ENCODE measurements at regions not wholly inside any gene's neighbourhood (a gene's known extent, or its start where the extent isn't known, plus 50 kb on each side); places are given as distances from the start of the nearest gene placed in this dataset.

DNA sequence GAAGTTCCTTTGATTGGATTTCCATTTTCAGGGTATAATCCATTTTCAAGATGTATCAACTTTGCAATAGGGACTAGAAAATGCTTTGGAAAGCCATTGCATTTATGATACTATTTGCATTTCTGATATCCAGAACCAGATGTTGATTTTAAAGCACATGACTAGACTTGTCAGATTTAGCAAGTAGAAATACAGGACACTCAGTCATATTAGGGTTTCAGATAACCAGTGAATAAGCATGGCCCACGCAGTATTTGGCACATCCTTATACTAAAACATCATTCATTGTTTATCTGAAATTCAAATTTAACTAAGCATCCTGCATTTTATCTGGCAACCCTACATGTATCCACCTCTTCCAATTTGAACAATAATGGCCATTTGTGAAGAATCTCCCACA is 113.3 kb upstream of the DPT start:
- no peak overlapping the region for H3K4me3 ChIP-seq (ENCODE audit: low read length)
- TF ChIP-seq, protein P1, sequence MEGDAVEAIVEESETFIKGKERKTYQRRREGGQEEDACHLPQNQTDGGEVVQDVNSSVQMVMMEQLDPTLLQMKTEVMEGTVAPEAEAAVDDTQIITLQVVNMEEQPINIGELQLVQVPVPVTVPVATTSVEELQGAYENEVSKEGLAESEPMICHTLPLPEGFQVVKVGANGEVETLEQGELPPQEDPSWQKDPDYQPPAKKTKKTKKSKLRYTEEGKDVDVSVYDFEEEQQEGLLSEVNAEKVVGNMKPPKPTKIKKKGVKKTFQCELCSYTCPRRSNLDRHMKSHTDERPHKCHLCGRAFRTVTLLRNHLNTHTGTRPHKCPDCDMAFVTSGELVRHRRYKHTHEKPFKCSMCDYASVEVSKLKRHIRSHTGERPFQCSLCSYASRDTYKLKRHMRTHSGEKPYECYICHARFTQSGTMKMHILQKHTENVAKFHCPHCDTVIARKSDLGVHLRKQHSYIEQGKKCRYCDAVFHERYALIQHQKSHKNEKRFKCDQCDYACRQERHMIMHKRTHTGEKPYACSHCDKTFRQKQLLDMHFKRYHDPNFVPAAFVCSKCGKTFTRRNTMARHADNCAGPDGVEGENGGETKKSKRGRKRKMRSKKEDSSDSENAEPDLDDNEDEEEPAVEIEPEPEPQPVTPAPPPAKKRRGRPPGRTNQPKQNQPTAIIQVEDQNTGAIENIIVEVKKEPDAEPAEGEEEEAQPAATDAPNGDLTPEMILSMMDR (conservative IDR thresholded peaks at IDR 0.05; ENCODE audit: low read depth, low read length), result no peak
- no peak for DNase-seq (ENCODE audit: low read depth)

DNA sequence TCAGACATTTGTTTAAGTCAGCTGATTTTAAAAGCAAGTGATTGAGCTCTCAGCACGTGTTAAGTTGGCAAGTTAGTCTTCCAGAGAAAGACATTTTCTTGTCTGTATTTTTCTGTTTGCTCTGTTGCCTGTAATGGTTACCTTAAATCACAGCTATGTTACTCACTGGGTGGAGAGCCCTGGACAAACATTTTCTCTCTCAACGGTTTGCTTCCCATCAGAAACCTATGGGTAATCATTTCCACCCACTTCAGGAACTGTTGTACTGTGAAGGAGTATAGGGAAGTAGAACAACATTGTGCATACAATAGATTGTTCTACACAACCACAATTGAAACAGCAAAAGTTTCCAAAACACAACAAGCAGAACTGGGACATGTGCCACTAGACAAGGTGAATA is 113.9 kb upstream of the DPT start:
- TF ChIP-seq, protein P1 (conservative IDR thresholded peaks at IDR 0.05; ENCODE audit: low read depth, low read length), result no peak
- no peak overlapping the region for H3K4me3 ChIP-seq (ENCODE audit: low read length)
- DNase-seq (ENCODE audit: low read depth), result no peak

GRCh38 chr1:168843401-168843800 is 114.4 kb upstream of the DPT start:
- TF ChIP-seq, protein P1 (conservative IDR thresholded peaks at IDR 0.05; ENCODE audit: low read depth, low read length), result no peak
- DNase-seq (ENCODE audit: low read depth), result no peak
- H3K4me3 ChIP-seq (ENCODE audit: low read length), result no peak overlapping the region

GRCh38 chr1:168843950-168844349 is 114.9 kb upstream of the DPT start:
- H3K4me3 ChIP-seq (ENCODE audit: low read length), result no peak overlapping the region
- TF ChIP-seq, protein P1 (conservative IDR thresholded peaks at IDR 0.05; ENCODE audit: low read depth, low read length), result no peak
- DNase-seq (ENCODE audit: low read depth), result no peak

GRCh38 chr1:168845140-168845539 is 116.1 kb upstream of the DPT start:
- DNase-seq (ENCODE audit: low read depth), result no peak
- TF ChIP-seq, protein P1 (conservative IDR thresholded peaks at IDR 0.05; ENCODE audit: low read depth, low read length), result no peak
- H3K4me3 ChIP-seq (ENCODE audit: low read length), result no peak overlapping the region

- no peak overlapping the region for H3K4me3 ChIP-seq (ENCODE audit: low read length)
- TF ChIP-seq, protein P1 (conservative IDR thresholded peaks at IDR 0.05; ENCODE audit: low read depth, low read length), result no peak
- DNase-seq (ENCODE audit: low read depth), result no peak
These were observed 119.0 kb upstream of the DPT start for GRCh38 chr1:168848051-168848450.

- H3K4me3 ChIP-seq (ENCODE audit: low read length), result no peak overlapping the region
- DNase-seq (ENCODE audit: low read depth), result no peak
- TF ChIP-seq, protein P1 (conservative IDR thresholded peaks at IDR 0.05; ENCODE audit: low read depth, low read length), result no peak
These were observed 132.5 kb upstream of the DPT start for GRCh38 chr1:168861421-168862004.
